ENCODE measurements at regions not wholly inside any gene's neighbourhood (a gene's known extent, or its start where the extent isn't known, plus 50 kb on each side); places are given as distances from the start of the nearest gene placed in this dataset.
"Not testable (repeated sequence)": the region's sequence is repeated elsewhere in the genome, so short reads cannot be mapped to it uniquely, and the experiment has no call there.

GRCh38 chr16:22436823-22437652, 62.6 kb upstream of the CDR2 start:
- peak; percentile 62 for DNase-seq

DNA sequence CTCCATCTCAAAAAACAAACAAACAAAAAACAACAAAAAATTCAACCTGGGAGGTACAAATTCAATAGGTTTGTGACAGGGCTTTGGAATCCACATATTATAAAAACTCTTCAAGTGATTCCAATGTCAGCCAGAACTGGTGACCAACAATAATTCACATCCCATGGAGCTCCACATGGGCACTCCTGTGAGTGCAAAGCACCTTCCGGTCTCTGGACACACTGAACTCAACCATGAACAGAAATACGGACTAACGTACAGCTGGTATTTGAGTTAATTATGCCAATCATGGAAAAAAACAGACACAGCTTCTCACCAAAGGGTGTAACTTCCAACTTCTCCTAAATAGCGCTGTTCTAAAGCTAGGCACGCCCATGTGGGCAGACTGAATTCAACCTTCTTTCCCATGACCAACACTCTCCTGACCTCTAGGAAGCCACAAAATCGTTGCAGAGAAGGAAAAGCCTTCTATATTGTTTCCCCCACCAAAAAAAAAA, 62.0 kb upstream of the CDR2 start:
- DNase-seq: not testable (repeated sequence)

- not testable (repeated sequence) for DNase-seq
Measured at GRCh38 chr16:22431314-22431713, 56.9 kb upstream of the CDR2 start.

GRCh38 chr16:22428654-22429053, 54.2 kb upstream of the CDR2 start:
- DNase-seq: no peak

DNA sequence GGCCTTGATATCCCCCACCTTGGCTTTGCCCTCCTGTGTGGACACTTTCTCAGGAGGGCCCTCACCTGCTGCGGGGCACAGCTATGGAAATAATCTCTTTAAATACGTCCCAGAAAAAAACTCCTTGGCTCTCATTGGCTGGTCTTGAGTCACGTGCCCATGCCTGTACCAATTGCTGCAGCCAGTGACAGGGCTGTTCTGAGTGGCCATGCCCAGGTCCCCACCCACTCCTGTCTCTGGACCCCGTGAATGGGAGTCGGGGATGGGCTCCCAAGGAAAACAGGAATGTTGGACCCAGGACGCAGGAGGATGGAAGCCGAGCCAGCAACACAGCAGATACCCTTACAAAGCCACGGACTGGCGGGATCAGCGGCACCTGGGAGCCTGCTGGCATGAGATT, 53.1 kb upstream of the CDR2 start:
- no peak for DNase-seq

GRCh38 chr16:22425847-22426246, 51.4 kb upstream of the CDR2 start:
- no peak for DNase-seq

DNA sequence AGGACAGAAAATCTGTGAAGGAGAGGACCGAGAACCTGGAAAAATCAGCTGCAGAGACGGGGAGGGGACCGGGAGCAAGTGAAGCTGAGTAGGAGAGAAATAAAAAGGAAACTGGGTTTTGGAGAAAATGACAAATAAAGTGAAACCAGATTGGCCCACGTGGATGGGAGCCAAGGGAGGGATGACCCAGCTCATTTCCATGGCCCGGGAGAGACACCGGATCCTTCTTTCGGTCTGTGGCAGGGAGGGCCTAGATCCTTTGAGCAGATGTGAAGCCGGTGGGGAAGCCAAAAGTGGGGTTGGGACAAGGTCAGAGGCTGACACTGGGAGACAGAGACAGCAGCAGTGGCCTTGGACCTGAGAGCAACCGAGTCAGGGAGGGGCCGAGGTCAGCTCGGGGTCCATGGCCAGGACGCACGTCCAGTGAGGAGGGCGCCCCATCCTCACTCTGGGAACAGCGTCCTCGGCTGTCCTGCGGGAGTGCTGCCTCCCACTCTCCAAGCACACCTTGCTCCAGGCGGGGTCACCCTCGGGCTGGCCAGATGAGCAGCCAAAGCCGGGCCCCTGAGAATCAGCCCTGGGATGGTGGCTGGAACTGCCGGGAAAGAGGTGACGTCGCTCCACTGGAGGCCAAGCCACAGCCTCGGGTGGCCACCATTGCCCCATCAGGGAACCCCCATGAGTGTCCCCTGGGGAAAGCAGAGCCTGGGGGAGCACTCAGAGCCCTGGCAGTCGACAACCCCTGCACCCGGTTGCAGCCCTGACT, 50.8 kb upstream of the CDR2 start:
- no peak for DNase-seq

- no peak for DNase-seq
Measured at GRCh38 chr16:22424161-22424937, 49.9 kb upstream of the CDR2 start.

Data from central memory CD4-positive, alpha-beta T cell (primary cell).